ENCODE measurements at regions not wholly inside any gene's neighbourhood (a gene's known extent, or its start where the extent isn't known, plus 50 kb on each side); places are given as distances from the start of the nearest gene placed in this dataset.

DNA sequence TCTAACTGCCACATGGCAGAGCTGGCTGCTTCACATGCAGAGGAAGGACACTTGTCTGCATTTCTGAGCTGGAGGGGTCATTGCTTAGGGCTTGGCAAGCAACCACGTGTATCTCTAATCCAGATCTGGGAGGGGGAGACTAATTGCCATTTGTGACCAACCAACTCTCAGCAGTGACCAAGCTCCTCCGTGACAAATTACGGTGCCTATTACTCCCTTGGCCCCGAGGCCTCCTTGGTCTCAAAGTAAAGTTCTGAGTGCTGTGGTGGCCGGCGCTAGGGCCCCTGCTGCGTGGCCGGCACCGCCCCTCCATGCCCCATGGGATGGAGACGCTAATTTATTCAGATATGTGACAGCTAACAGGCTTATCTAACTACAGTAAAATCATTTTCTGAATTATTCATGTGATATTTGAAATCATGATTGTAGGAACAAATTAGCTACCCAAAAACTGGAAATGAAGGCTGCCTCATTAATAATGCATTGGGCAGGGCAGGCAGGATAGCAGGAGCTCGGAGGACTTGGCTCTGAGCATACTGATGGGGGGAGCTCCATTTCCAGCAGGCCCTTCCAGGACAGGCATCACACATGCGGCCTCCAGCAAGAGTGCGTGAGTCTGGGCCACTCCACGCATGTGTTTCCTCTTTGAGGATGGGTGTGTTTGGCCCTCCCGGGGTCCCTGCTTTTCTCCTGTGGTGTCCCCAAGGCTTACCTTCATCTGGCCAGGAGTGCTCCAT is 67.7 kb downstream of the C5orf15 start:
- Histone ChIP-seq H3K9ac (ENCODE audit: control insufficient read depth, insufficient read depth, low read length) (no peak overlapping the region), H2AFZ (ENCODE audit: control insufficient read depth, low read depth, low read length) (no peak overlapping the region), H3K27ac (ENCODE audit: control insufficient read depth, insufficient read depth) (no peak overlapping the region), H3K4me2 (ENCODE audit: control insufficient read depth, insufficient read depth) (no peak overlapping the region), H3K4me3 (no peak overlapping the region), H3K9me3 (replicated peaks; ENCODE audit: control insufficient read depth, insufficient read depth, low read length) (no peaks in the 10 kb centered on the region), H3K27me3 (replicated peaks in 1 of 2; ENCODE audit: control insufficient read depth in 2 of 2, insufficient read depth in 2 of 2, low read length in 1 of 2) (no peaks in the 10 kb centered on the region; a peak in 1 of 4 replicates), H3K36me3 (ENCODE audit: control insufficient read depth in 2 of 2, insufficient read depth in 2 of 2, low read length in 1 of 2) (no peaks in the 10 kb centered on the region), H3K4me1 (ENCODE audit: control insufficient read depth, insufficient read depth, low read length) (0 out of 2 replicates have a peak, but pooled peaks cover 3% of the 10 kb centered on the region), H4K20me1 (ENCODE audit: control insufficient read depth, insufficient read depth) (no peaks in the 10 kb centered on the region), H3K79me2 (ENCODE audit: control insufficient read depth, insufficient read depth, low read length) (no peaks in the 10 kb centered on the region)
- FAIRE-seq (no peak), DNase-seq (ENCODE audit: low read depth, low spot score) (no peak), ATAC-seq (no peak)
- 60% methylated on average over 15 of the region's 15 CpGs for WGBS (ENCODE audit: insufficient coverage, insufficient replicate concordance, low lambda C conversion rate, missing lambda C conversion rate)
- CTCF ChIA-PET: interaction anchor here (1.0 kb wide), 1 partner anchor 44 kb away, joined by 3 read pairs; no protein-coding TSS in a partner anchor
- intact Hi-C loops (cut with micrococcal nuclease; ENCODE audit: unreplicated experiment): no loop called here
- POLR2A ChIA-PET: interaction anchor here (0.6 kb wide), 1 partner anchor 34 kb away, joined by 6 read pairs; no protein-coding TSS in a partner anchor
- SMC1A ChIA-PET (ENCODE audit: uncharacterized antibody, unreplicated experiment): interaction anchor here (1.5 kb wide), 1 partner anchor 158 kb away, joined by 3 read pairs; no protein-coding TSS in a partner anchor
- BruUV-seq (replicated peaks): no TSS peak
- RAD21 ChIA-PET (ENCODE audit: unreplicated experiment): no interaction called here
- in situ Hi-C loops (cut with MboI): no loop called here
- TF ChIP-seq WRNIP1 (IDR thresholded peaks at IDR 0.05; ENCODE audit: borderline replicate concordance, low read depth, low read length) (no peak), RB1 (IDR thresholded peaks at IDR 0.05; ENCODE audit: borderline replicate concordance) (no peak), NFXL1 (IDR thresholded peaks at IDR 0.05; ENCODE audit: borderline replicate concordance) (no peak), EED (IDR thresholded peaks at IDR 0.05; ENCODE audit: low read depth) (no peak), MTA3 (IDR thresholded peaks at IDR 0.05; ENCODE audit: borderline replicate concordance, low read length) (no peak), SP1 (IDR thresholded peaks at IDR 0.05; ENCODE audit: low read depth, low read length) (no peak), PAX5 (IDR thresholded peaks at IDR 0.05; ENCODE audit: borderline replicate concordance, low read depth, low read length) (no peak), IKZF1 (conservative IDR thresholded peaks at IDR 0.05) (no peak), ZBED1 (IDR thresholded peaks at IDR 0.05; ENCODE audit: borderline replicate concordance) (no peak), BACH1 (IDR thresholded peaks at IDR 0.05; ENCODE audit: borderline replicate concordance) (no peak), RFX5 (IDR thresholded peaks at IDR 0.05; ENCODE audit: low read depth, low read length) (no peak)
- TF ChIP-seq, protein P1, sequence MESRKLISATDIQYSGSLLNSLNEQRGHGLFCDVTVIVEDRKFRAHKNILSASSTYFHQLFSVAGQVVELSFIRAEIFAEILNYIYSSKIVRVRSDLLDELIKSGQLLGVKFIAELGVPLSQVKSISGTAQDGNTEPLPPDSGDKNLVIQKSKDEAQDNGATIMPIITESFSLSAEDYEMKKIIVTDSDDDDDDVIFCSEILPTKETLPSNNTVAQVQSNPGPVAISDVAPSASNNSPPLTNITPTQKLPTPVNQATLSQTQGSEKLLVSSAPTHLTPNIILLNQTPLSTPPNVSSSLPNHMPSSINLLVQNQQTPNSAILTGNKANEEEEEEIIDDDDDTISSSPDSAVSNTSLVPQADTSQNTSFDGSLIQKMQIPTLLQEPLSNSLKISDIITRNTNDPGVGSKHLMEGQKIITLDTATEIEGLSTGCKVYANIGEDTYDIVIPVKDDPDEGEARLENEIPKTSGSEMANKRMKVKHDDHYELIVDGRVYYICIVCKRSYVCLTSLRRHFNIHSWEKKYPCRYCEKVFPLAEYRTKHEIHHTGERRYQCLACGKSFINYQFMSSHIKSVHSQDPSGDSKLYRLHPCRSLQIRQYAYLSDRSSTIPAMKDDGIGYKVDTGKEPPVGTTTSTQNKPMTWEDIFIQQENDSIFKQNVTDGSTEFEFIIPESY (IDR thresholded peaks at IDR 0.05): no peak
